A549 (cell line): ENCODE measurements at regions not wholly inside any gene's neighbourhood (a gene's known extent, or its start where the extent isn't known, plus 50 kb on each side); places are given as distances from the start of the nearest gene placed in this dataset.

Source experiments
- ATAC-seq, 2 experiments: fragments of 200-7000 bp in 1 of 2; fragments of >200 bp in 1 of 2; cut with Nextera tagmentation in 1 of 2; cut with Tn5 transposase in 1 of 2; 3 replicates each; pipeline versions ENCODE4 v1.8.0 to v1.9.1; 2018 to 2020; ENCODE audit warnings: mild to moderate bottlenecking in 1 of 2, moderate library complexity in 1 of 2
- CTCF ChIA-PET: fragments of 300-600 bp; sonication (Branson Sonifier 250); formaldehyde crosslinking; extraction: SDS; loops from one replicate; lab custom pipeline; 2021; ENCODE audit warnings: antibody characterized with exemption, inconsistent platforms; lab: Yijun Ruan, JAX
- POLR2A ChIA-PET: fragments of 350-600 bp; formaldehyde crosslinking; extraction: SDS; loops from one replicate; lab custom pipeline; 2021; ENCODE audit warnings: antibody characterized with exemption, inconsistent platforms; lab: Yijun Ruan, JAX
- DNase-seq, 2 experiments: peaks; one replicate each; pipeline versions ENCODE4 v3.0.0 to v3.0.0-alpha.2; 2011 to 2016; ENCODE audit warnings: low read depth in 1 of 2, low spot score in 1 of 2
- FAIRE-seq: peaks from 2 replicates; lab custom pipeline; 2011; peaks lifted over from hg19 to GRCh38; lab: Jason Lieb, UNC
- H3K27ac ChIP-seq, 2 experiments: fragments of >200 bp; sonication (Bioruptor Twin); formaldehyde crosslinking; 3 replicates each; pipeline ENCODE4 v1.5.1; 2016 to 2017
- H3K4me1 ChIP-seq: fragments of >200 bp; sonication (Bioruptor Twin); formaldehyde crosslinking; 3 replicates; pipeline ENCODE4 v1.6.1; 2016
- H3K4me2 ChIP-seq: fragments of >200 bp; sonication (Bioruptor Twin); formaldehyde crosslinking; 3 replicates; pipeline ENCODE4 v1.6.1; 2016
- H3K4me3 ChIP-seq: fragments of >200 bp; sonication (Bioruptor Twin); formaldehyde crosslinking; 3 replicates; pipeline ENCODE4 v1.5.1; 2016
- H3K9me3 ChIP-seq: fragments of >200 bp; sonication (Bioruptor Twin); formaldehyde crosslinking; 3 replicates; pipeline ENCODE4 v1.6.1; 2016
- CBX2 ChIP-seq: fragments of 200-600 bp; sonication (generic); IDR thresholded peaks from 2 replicates; pipeline ENCODE4 v1.6.1; 2016; ENCODE audit warnings: low read depth, mild to moderate bottlenecking, borderline replicate concordance
- CBX8 ChIP-seq: fragments of 200-600 bp; sonication (generic); IDR thresholded peaks from 2 replicates; pipeline ENCODE4 v1.6.1; 2016
- CHD2 ChIP-seq: fragments of 150-350 bp; IDR thresholded peaks from 2 replicates; pipeline ENCODE4 v1.6.1; 2014; ENCODE audit warnings: low read length; ENCODE audit not compliant: partially characterized antibody
- CTCF ChIP-seq: fragments of >200 bp; sonication (Bioruptor Twin); formaldehyde crosslinking; IDR thresholded peaks from 3 replicates; pipeline ENCODE4 v1.5.1; 2016
- EHF ChIP-seq: fragments of 250-450 bp; sonication (Bioruptor Pico); IDR thresholded peaks from 2 replicates; pipeline ENCODE4 v1.5.0; 2020; ENCODE audit warnings: mild to moderate bottlenecking
- ELK1 ChIP-seq: fragments of 150-350 bp; IDR thresholded peaks from 2 replicates; pipeline ENCODE4 v1.6.1; 2014; ENCODE audit warnings: low read depth, mild to moderate bottlenecking, low read length
- FOSL2 ChIP-seq, 2 experiments: fragments of 450-650 bp in 1 of 2; fragments of >200 bp in 1 of 2; sonication (Bioruptor Twin) in 1 of 2; formaldehyde crosslinking; IDR thresholded peaks; 2 replicates each; pipeline versions ENCODE4 v1.5.0 to v1.6.1; 2016 to 2020; ENCODE audit warnings: mild to moderate bottlenecking in 1 of 2, moderate library complexity in 1 of 2
- FOXS1 ChIP-seq: fragments of 250-450 bp; sonication (Bioruptor Pico); IDR thresholded peaks from 2 replicates; pipeline ENCODE4 v1.5.0; 2020; ENCODE audit warnings: mild to moderate bottlenecking, moderate library complexity
- HMGXB4 ChIP-seq: fragments of 250-450 bp; sonication (Bioruptor Pico); IDR thresholded peaks from 2 replicates; pipeline ENCODE4 v1.5.0; 2021; ENCODE audit warnings: mild to moderate bottlenecking, moderate library complexity, borderline replicate concordance
- HOXA7 ChIP-seq: fragments of 250-450 bp; sonication (Bioruptor Pico); IDR thresholded peaks from 2 replicates; pipeline ENCODE4 v1.5.0; 2020; ENCODE audit warnings: mild to moderate bottlenecking, moderate library complexity
- JUN ChIP-seq, 2 experiments: fragments of >200 bp; sonication (Bioruptor Twin); formaldehyde crosslinking; IDR thresholded peaks; 2 replicates in 1 of 2; 3 replicates in 1 of 2; pipeline ENCODE4 v1.6.1; 2016 to 2017
- NPAS2 ChIP-seq: fragments of 250-450 bp; sonication (Bioruptor Pico); IDR thresholded peaks from 2 replicates; pipeline ENCODE4 v1.8.0; 2022; ENCODE audit warnings: mild to moderate bottlenecking, moderate library complexity, borderline replicate concordance
- NR3C1 ChIP-seq: fragments of >200 bp; sonication (Bioruptor Twin); formaldehyde crosslinking; IDR thresholded peaks from 3 replicates; pipeline ENCODE4 v1.6.1; 2017
- POLR2AphosphoS2 ChIP-seq: conservative IDR thresholded peaks from 2 replicates; pipeline ENCODE4 v1.6.1; 2012; ENCODE audit warnings: low read length, improper control_type of control experiment, inconsistent platforms
- RCOR1 ChIP-seq: fragments of 150-350 bp; IDR thresholded peaks from 2 replicates; pipeline ENCODE4 v1.6.1; 2014; ENCODE audit warnings: antibody characterized with exemption, low read length, low read depth
- RFX5 ChIP-seq: fragments of 450-650 bp; IDR thresholded peaks from 2 replicates; pipeline ENCODE4 v1.7.1; 2014; ENCODE audit warnings: antibody characterized with exemption, mild to moderate bottlenecking, moderate library complexity
- RNF2 ChIP-seq: fragments of 200-600 bp; sonication (generic); IDR thresholded peaks from 2 replicates; pipeline ENCODE4 v1.6.1; 2016; ENCODE audit warnings: low read depth, mild to moderate bottlenecking, antibody characterized with exemption, moderate library complexity, borderline replicate concordance
- SMC3 ChIP-seq: fragments of >200 bp; sonication (Bioruptor Twin); formaldehyde crosslinking; IDR thresholded peaks from 3 replicates; pipeline ENCODE4 v1.6.1; 2018; ENCODE audit warnings: inconsistent platforms
- ZFP36 ChIP-seq: fragments of 450-650 bp; IDR thresholded peaks from 2 replicates; pipeline ENCODE4 v1.6.1; 2014; ENCODE audit warnings: borderline replicate concordance; ENCODE audit not compliant: partially characterized antibody
- WGBS: methylation state at CpG from one replicate; pipeline ENCODE4 v1.1.6; 2017; ENCODE audit errors: missing lambda C conversion rate; 5-methylcytosine and 5-hydroxymethylcytosine counted together

GRCh38 chr13:108407495-108407894 is 138.0 kb downstream of the TNFSF13B start:
- Histone ChIP-seq H3K4me2 (no peak overlapping the region), H3K4me3 (no peak overlapping the region), H3K27ac (no peak overlapping the region), H3K4me1 (no peaks in the 10 kb centered on the region), H3K9me3 (no peaks in the 10 kb centered on the region)
- no peak for DNase-seq
- ATAC-seq, result no peak
- no peak for TF ChIP-seq JUN (IDR thresholded peaks at IDR 0.05)
- TF ChIP-seq NR3C1, result no peak
- TF ChIP-seq HMGXB4 (CRISPR knock-in tag), result no peak
- no peak for TF ChIP-seq FOXS1 (CRISPR knock-in tag)
- TF ChIP-seq POLR2AphosphoS2, result no peak
- no peak for TF ChIP-seq CHD2
- no peak for TF ChIP-seq HOXA7 (CRISPR knock-in tag)
- no peak for FAIRE-seq
- WGBS, result 3% methylated on average over 2 of the region's 2 CpGs
- CTCF ChIA-PET, result no interaction called here
- POLR2A ChIA-PET, result no interaction called here

GRCh38 chr13:108408672-108409071 is 139.2 kb downstream of the TNFSF13B start:
- 0% methylated on average over 1 of the region's 2 CpGs for WGBS
- Histone ChIP-seq H3K27ac (no peak overlapping the region), H3K4me2 (no peak overlapping the region), H3K4me1 (no peaks in the 10 kb centered on the region), H3K9me3 (no peaks in the 10 kb centered on the region), H3K4me3 (no peak overlapping the region)
- DNase-seq, result no peak
- ATAC-seq, result no peak
- ChIA-PET CTCF (no interaction called here), POLR2A (no interaction called here)
- no peak for FAIRE-seq
- no peak for TF ChIP-seq CBX2
- no peak for TF ChIP-seq RFX5
- TF ChIP-seq HOXA7 (CRISPR knock-in tag), result no peak
- no peak for TF ChIP-seq RNF2

- FAIRE-seq (no peak), DNase-seq (no peak), ATAC-seq (no peak)
- Histone ChIP-seq H3K27ac (no peak overlapping the region), H3K9me3 (no peaks in the 10 kb centered on the region), H3K4me1 (no peaks in the 10 kb centered on the region), H3K4me3 (no peak overlapping the region)
- CTCF ChIA-PET, result no interaction called here
- POLR2A ChIA-PET, result no interaction called here
- TF ChIP-seq EHF (no peak), ZFP36 (no peak), NPAS2 (no peak), RCOR1 (no peak), CBX8 (no peak), FOSL2 (IDR thresholded peaks at IDR 0.05) (no peak), FOSL2 (CRISPR knock-in tag; IDR thresholded peaks at IDR 0.05) (no peak), SMC3 (no peak), HMGXB4 (CRISPR knock-in tag) (no peak), CTCF (no peak), ELK1 (no peak), CHD2 (no peak)
- TF ChIP-seq, all 56 proteins: peak for 0
- H3K4me2 ChIP-seq, result no peak overlapping the region
These were observed 140.2 kb downstream of the TNFSF13B start for GRCh38 chr13:108409730-108410129.
